ENCODE measurements at regions not wholly inside any gene's neighbourhood (a gene's known extent, or its start where the extent isn't known, plus 50 kb on each side); places are given as distances from the start of the nearest gene placed in this dataset.

- TF ChIP-seq FOXK1 (CRISPR knock-in tag; IDR thresholded peaks at IDR 0.05; ENCODE audit: borderline replicate concordance, low read depth), result no peak
- no peak for TF ChIP-seq ZFP36 (IDR thresholded peaks at IDR 0.05; ENCODE audit: borderline replicate concordance, low read depth, low read length, partially characterized antibody)
- no peak for TF ChIP-seq MTA1 (CRISPR knock-in tag; IDR thresholded peaks at IDR 0.05; ENCODE audit: borderline replicate concordance)
Observed at GRCh38 chr20:19888269-19888671, 128.9 kb upstream of the NAA20 start.

Data from HepG2 (cell line).